ENCODE measurements at regions not wholly inside any gene's neighbourhood (a gene's known extent, or its start where the extent isn't known, plus 50 kb on each side); places are given as distances from the start of the nearest gene placed in this dataset.
"Not testable (repeated sequence)": the region's sequence is repeated elsewhere in the genome, so short reads cannot be mapped to it uniquely, and the experiment has no call there.

GRCh38 chr5:118466418-118466817 lies 521.9 kb downstream of the DTWD2 start:
- DNase-seq, result no peak

DNA sequence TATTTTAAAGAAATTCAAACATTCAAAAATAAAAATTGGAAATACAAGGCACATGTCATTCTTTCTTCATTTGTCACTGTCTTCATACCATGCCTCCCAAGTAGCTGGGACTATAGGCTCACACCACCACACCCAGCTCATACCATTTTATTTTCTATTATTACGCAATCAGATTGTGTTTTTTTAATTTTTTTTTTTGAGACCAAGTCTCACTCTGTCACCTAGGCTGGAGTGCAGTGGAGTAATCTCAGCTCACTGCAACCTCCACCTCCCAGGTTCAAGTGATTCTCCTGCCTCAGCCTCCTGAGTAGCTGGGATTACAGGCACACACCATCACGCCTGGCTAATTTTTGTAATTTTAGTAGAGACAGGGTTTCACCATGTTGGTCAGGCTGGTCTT lies 526.1 kb downstream of the DTWD2 start:
- not testable (repeated sequence) for DNase-seq

GRCh38 chr5:118461436-118461835 lies 526.9 kb downstream of the DTWD2 start:
- no peak for DNase-seq

DNA sequence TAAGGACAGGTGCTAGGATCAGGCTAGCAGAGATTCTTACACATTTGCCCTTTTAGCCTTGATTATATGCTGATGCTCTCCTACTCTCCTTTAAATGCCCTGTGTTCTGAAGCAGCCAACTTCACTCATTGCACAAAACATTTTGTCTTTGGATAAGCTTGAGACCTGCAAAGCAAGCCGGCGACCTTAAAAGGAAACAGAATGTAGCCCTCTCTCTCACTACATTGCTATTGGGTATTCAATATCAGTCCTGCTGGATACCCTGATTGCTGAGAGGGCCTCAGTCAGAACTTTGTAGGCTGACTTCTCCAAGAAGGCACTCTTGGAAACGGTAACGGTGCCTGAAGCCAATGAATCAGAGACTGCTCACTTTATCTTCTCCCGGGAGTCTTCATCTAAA lies 528.9 kb downstream of the DTWD2 start:
- DNase-seq, result no peak

DNA sequence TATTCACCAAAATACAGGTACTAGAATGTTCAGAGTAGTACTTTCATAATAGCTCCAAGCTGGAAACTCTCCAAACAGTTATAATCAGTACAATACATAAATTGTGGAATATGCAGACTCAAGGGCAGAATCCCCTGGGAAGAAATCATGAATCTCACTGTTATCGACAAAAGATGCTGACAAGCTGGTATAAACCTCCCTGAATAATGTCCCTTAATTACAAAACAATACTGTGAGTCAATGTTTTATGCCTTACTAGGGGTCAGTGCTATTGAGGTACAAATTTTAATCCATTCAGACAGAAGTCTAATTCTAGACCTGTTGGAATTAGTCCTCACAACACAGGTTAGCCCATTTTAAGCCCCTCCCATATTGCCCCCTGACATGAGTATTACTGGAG lies 532.3 kb downstream of the DTWD2 start:
- DNase-seq, result no peak

DNA sequence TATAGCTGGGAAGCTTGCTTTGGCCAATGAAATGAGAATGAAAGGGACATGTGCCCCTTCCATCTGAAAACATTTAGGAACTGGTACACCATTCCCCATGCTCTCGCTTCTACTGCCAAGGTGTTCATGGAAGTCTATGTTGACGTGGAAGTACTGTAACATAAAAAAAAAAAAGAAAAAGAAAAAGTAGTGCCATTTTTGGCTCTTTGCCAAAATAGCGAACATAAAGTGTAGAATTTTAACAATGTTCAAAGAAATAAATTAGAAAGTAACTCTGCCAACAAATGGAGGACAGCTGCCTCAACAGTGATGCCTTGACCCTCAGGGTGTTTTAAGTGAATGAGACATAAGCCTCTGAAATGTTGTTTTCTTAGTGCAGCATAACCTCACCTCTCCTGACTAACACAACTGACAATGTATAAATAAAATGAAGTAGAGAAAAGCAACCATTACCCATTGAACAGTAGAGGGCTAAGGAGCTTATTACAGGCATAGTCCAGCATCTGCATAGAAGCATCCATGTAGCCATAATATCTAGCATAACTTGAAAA lies 536.6 kb downstream of the DTWD2 start:
- DNase-seq, result no peak

DNA sequence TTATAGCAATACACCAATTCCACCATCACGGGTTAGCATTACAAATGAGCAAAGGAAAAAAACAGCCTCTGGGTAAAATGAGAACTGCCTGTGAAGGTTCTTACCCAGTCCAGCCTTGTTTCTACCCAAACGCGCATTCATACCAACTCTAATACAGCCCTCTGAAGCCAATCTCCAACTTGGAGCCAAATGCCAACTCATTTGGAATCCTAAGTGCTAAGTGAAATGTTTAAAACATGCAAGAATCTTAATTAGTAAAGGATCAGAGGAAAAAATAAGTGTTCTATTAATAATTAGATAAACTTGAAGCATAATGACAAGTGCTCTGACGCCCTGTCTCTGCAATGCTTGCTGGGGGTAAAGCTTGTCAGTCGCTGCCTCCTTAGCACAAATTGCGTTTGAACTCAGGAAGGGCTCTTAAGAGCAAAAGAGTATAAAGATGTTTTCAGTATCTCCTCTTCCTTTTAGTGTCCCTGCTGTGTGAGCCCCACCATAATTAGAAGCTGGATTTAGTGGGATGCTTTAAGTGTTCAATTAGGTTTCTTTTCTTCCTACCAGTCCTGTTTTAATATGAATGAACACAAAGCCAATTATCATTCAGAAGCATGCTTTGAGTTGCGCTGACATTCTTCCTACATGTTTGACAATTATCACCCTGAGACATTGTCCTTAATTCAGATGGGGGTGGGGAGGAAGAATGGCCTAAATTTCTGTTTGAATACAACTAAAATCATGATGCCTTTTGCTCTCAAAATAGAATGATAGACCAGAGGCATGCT lies 537.6 kb downstream of the DTWD2 start:
- DNase-seq, result no peak

- DNase-seq, result no peak
These were observed 541.0 kb downstream of the DTWD2 start for GRCh38 chr5:118447350-118447749.

DNA sequence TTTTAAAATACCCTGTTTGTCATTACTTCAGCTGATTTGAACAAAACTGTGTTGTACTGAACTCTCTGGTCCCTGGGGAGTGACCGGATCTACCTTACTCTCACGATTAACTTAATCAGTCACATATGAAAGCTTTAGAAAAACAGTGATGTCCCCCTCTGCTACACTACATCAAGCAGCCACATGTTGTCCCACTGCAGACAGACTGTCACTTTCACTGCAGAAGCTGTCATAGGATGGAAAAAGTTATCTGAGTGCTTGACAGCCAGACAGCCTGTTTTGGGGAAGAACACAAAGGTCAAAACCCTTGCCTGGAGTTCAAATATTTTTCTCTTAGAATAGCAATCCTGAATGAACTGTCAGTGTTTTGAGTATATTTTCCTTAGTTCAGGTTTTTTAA lies 546.4 kb downstream of the DTWD2 start:
- DNase-seq, result no peak

DNA sequence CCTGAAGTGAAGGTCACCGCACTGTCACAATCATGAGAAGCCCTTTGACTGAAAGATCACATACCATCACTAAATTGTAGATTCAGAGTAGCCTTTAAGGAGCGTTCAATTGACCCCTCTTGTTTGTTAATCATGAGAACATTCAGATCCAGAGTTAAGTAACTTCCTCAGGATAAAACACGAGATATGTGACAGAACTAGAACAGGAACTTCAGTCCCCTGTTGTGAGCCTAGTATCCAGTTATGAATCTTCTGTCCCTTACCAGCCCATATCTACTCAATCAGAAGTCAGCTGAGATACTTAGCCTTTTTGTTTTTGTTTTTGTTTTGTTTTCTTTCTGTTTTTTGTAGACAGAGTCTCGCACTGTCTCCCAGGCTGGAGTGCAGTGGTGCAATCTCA lies 547.3 kb downstream of the DTWD2 start:
- DNase-seq, result no peak

- DNase-seq, result no peak
These were observed 547.9 kb downstream of the DTWD2 start for GRCh38 chr5:118440496-118440895.

GRCh38 chr5:118439831-118440230 lies 548.5 kb downstream of the DTWD2 start:
- no peak for DNase-seq

GRCh38 chr5:118435131-118435530 lies 553.2 kb downstream of the DTWD2 start:
- DNase-seq, result no peak

- no peak for DNase-seq
These were observed 553.8 kb downstream of the DTWD2 start for GRCh38 chr5:118434522-118434921.

- no peak for DNase-seq
These were observed 558.3 kb downstream of the DTWD2 start for GRCh38 chr5:118430076-118430475.

- DNase-seq, result no peak
These were observed 580.4 kb downstream of the DTWD2 start for GRCh38 chr5:118407958-118408357.

DNA sequence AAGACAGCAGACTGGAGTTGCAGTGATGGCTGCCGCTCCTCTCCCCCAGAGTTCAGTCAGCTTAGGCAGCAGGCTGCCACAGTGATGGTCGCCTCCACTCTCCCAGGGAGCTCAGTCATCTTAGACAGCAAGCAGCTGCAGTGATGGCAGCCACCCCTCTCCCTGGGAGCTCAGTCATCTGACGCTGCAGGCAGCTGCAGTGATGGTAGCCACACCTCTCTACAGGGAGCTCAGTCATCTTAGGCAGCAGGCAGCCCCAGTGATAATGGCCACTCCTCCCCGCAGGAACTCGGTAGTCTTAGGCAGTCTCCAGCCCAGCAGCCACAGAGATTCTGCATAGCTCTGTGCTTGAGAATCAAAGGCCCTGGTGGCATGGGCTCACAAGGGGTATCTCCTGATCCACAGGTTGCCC lies 582.7 kb downstream of the DTWD2 start:
- DNase-seq, result no peak

DNA sequence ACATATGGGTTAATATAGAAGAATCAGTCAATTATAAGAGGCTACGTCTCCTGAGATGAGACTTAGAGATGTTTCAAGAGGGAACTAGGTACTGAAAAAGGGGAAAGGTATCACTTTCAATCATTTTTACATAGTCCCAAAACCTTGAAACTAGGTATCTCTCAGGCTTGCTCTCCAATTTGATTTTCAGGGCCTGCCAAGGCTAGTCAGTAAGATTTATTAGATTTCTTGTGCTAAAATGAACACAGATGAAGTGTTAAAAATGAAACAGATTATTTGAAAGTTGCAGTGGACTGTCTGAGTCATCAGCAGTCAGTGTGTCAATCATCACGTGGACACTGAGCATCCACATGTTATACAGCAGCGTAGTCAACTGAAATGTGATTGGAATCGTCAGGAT lies 591.1 kb downstream of the DTWD2 start:
- DNase-seq, result no peak

- no peak for DNase-seq
These were observed 595.9 kb downstream of the DTWD2 start for GRCh38 chr5:118392491-118392890.

DNA sequence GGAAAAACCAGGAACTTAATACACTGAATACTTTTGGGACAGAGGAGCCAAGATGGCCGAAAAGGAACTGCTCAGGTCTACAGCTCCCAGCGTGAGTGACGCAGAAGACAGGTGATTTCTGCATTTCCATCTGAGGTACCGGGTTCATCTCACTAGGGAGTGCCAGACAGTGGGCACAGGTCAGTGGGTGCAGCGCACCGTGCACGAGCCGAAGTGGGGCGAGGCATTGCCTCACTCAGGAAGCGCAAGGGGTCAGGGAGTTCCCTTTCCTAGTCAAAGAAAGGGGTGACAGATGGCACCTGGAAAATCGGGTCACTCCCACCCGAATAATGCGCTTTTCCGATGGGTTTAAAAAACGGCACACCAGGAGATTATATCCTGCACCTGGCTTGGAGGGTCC lies 605.4 kb downstream of the DTWD2 start:
- DNase-seq, result not testable (repeated sequence)

GRCh38 chr5:118379470-118379869 lies 608.9 kb downstream of the DTWD2 start:
- DNase-seq, result no peak

GRCh38 chr5:118378959-118379358 lies 609.4 kb downstream of the DTWD2 start:
- no peak for DNase-seq

GRCh38 chr5:118377420-118377819 lies 610.9 kb downstream of the DTWD2 start:
- DNase-seq, result no peak

GRCh38 chr5:118371973-118372831 lies 616.1 kb downstream of the DTWD2 start:
- DNase-seq, result no peak
